GM21381 (cell line): ENCODE measurements at regions not wholly inside any gene's neighbourhood (a gene's known extent, or its start where the extent isn't known, plus 50 kb on each side); places are given as distances from the start of the nearest gene placed in this dataset.
"Not testable (repeated sequence)": the region's sequence is repeated elsewhere in the genome, so short reads cannot be mapped to it uniquely, and the experiment has no call there.

ENCODE experiments used
- ATAC-seq: cut with Tn5 transposase; IDR thresholded peaks from one replicate; pipeline ENCODE4 v1.9.1; 2021; ENCODE audit warnings: mild to moderate bottlenecking, moderate library complexity; ENCODE audit not compliant: unreplicated experiment

- no peak for ATAC-seq
These were observed 333.6 kb downstream of the GPD2 start for GRCh38 chr2:156769802-156770201.

GRCh38 chr2:156778916-156779315 is 342.7 kb downstream of the GPD2 start:
- ATAC-seq, result no peak

GRCh38 chr2:156779416-156780120 is 343.4 kb downstream of the GPD2 start:
- ATAC-seq, result no peak

- not testable (repeated sequence) for ATAC-seq
These were observed 345.5 kb downstream of the GPD2 start for GRCh38 chr2:156781677-156782076.

GRCh38 chr2:156784020-156784701 is 348.0 kb downstream of the GPD2 start:
- ATAC-seq, result no peak

- no peak for ATAC-seq
These were observed 351.3 kb downstream of the GPD2 start for GRCh38 chr2:156787517-156787916.

- ATAC-seq, result no peak
These were observed 354.3 kb downstream of the GPD2 start for GRCh38 chr2:156790343-156791037.

GRCh38 chr2:156792242-156792840 is 356.2 kb downstream of the GPD2 start:
- ATAC-seq, result no peak

GRCh38 chr2:156797832-156798231 is 361.7 kb downstream of the GPD2 start:
- ATAC-seq, result no peak

GRCh38 chr2:156800065-156800653 is 364.0 kb downstream of the GPD2 start:
- ATAC-seq, result no peak

GRCh38 chr2:156800781-156801361 is 364.7 kb downstream of the GPD2 start:
- no peak for ATAC-seq

GRCh38 chr2:156803243-156803642 is 367.1 kb downstream of the GPD2 start:
- no peak for ATAC-seq

GRCh38 chr2:156803967-156804366 is 367.8 kb downstream of the GPD2 start:
- no peak for ATAC-seq

GRCh38 chr2:156810094-156810493 is 373.9 kb downstream of the GPD2 start:
- ATAC-seq, result no peak

GRCh38 chr2:156812496-156812895 is 376.3 kb downstream of the GPD2 start:
- no peak for ATAC-seq

- no peak for ATAC-seq
These were observed 381.3 kb downstream of the GPD2 start for GRCh38 chr2:156817430-156817829.

GRCh38 chr2:156818221-156818620 is 382.0 kb downstream of the GPD2 start:
- ATAC-seq, result no peak

GRCh38 chr2:156818944-156819343 is 382.8 kb downstream of the GPD2 start:
- ATAC-seq, result no peak

- ATAC-seq, result no peak
These were observed 390.3 kb downstream of the GPD2 start for GRCh38 chr2:156826341-156826933.

GRCh38 chr2:156834431-156834830 is 398.3 kb downstream of the GPD2 start:
- no peak for ATAC-seq
